Gastrocnemius medialis (tissue), 4 donors: ENCODE measurements at regions not wholly inside any gene's neighbourhood (a gene's known extent, or its start where the extent isn't known, plus 50 kb on each side); places are given as distances from the start of the nearest gene placed in this dataset.

Experiments used
- CTCF ChIP-seq, 5 experiments: fragments of 450-650 bp in 3 of 5; fragments of 200-600 bp in 2 of 5; sonication (generic) in 2 of 5; IDR thresholded peaks in 4 of 5; conservative IDR thresholded peaks in 1 of 5; 1 replicate in 4 of 5; 2 replicates in 1 of 5; pipeline ENCODE4 v1.5.1; 2016 to 2019; ENCODE audit warnings: antibody characterized with exemption in 5 of 5, mild to moderate bottlenecking in 3 of 5, moderate library complexity in 3 of 5
- POLR2A ChIP-seq, 2 donors: fragments of 450-650 bp; IDR thresholded peaks; one replicate each; pipeline ENCODE4 v1.6.1; 2017; ENCODE audit warnings: antibody characterized with exemption in 2 of 2, mild to moderate bottlenecking in 2 of 2, moderate library complexity in 2 of 2

GRCh38 chr6:23977706-23978105, 148.3 kb upstream of the NRSN1 start:
- TF ChIP-seq POLR2A (IDR thresholded peaks at IDR 0.05), result no peak
- TF ChIP-seq CTCF (IDR thresholded peaks at IDR 0.05 in 4 of 5, conservative IDR thresholded peaks at IDR 0.05 in 1 of 5), result no peak
